HEK293 (cell line): ENCODE measurements at regions not wholly inside any gene's neighbourhood (a gene's known extent, or its start where the extent isn't known, plus 50 kb on each side); places are given as distances from the start of the nearest gene placed in this dataset.

Experiments used
- GLI2 ChIP-seq: fragments of 450-650 bp; formaldehyde crosslinking; IDR thresholded peaks from 2 replicates; pipeline ENCODE4; 2017; ENCODE audit warnings: missing biosample characterization, missing genetic modification characterization, low read depth, borderline replicate concordance
- KLF1 ChIP-seq: fragments of 450-650 bp; formaldehyde crosslinking; IDR thresholded peaks from 2 replicates; pipeline ENCODE4 v1.5.1; 2016; ENCODE audit warnings: missing biosample characterization, missing genetic modification characterization
- ZNF146 ChIP-seq: fragments of 450-650 bp; formaldehyde crosslinking; IDR thresholded peaks from 2 replicates; pipeline ENCODE4 v1.5.1; 2016; ENCODE audit warnings: missing biosample characterization, missing genetic modification characterization
- ZNF175 ChIP-seq: fragments of 450-650 bp; formaldehyde crosslinking; IDR thresholded peaks from 2 replicates; pipeline ENCODE4 v1.5.1; 2016; ENCODE audit warnings: missing biosample characterization, missing genetic modification characterization
- ZNF221 ChIP-seq: fragments of 450-650 bp; formaldehyde crosslinking; IDR thresholded peaks from 2 replicates; pipeline ENCODE4 v1.5.1; 2017; ENCODE audit warnings: missing biosample characterization, missing genetic modification characterization, borderline replicate concordance
- ZNF416 ChIP-seq: fragments of 450-650 bp; formaldehyde crosslinking; IDR thresholded peaks from 2 replicates; pipeline ENCODE4 v1.5.1; 2016; ENCODE audit warnings: missing biosample characterization, missing genetic modification characterization
- ZSCAN30 ChIP-seq: fragments of 450-650 bp; IDR thresholded peaks from 2 replicates; pipeline ENCODE4 v1.5.1; 2018; ENCODE audit warnings: missing biosample characterization, mild to moderate bottlenecking, missing genetic modification characterization, moderate library complexity
- TF ChIP-seq, protein P1 (sequence below): fragments of 450-650 bp; formaldehyde crosslinking; IDR thresholded peaks from 2 replicates; pipeline ENCODE4 v1.5.1; 2016; ENCODE audit warnings: missing biosample characterization, missing genetic modification characterization
- TF ChIP-seq, protein P2 (sequence below): fragments of 450-650 bp; formaldehyde crosslinking; IDR thresholded peaks from 2 replicates; pipeline ENCODE4 v1.5.1; 2017; ENCODE audit warnings: missing biosample characterization, mild to moderate bottlenecking, missing genetic modification characterization, moderate library complexity
- TF ChIP-seq, protein P3 (sequence below): fragments of 450-650 bp; formaldehyde crosslinking; IDR thresholded peaks from 2 replicates; pipeline ENCODE4 v1.5.1; 2016; ENCODE audit warnings: missing biosample characterization, missing genetic modification characterization
- TF ChIP-seq, protein P4 (sequence below): fragments of 450-650 bp; formaldehyde crosslinking; IDR thresholded peaks from 2 replicates; pipeline ENCODE4 v1.5.1; 2017; ENCODE audit warnings: missing biosample characterization, missing genetic modification characterization
- TF ChIP-seq, protein P5 (sequence below): fragments of 450-650 bp; formaldehyde crosslinking; IDR thresholded peaks from 2 replicates; pipeline ENCODE4 v1.5.1; 2016; ENCODE audit warnings: missing biosample characterization, missing genetic modification characterization

DNA sequence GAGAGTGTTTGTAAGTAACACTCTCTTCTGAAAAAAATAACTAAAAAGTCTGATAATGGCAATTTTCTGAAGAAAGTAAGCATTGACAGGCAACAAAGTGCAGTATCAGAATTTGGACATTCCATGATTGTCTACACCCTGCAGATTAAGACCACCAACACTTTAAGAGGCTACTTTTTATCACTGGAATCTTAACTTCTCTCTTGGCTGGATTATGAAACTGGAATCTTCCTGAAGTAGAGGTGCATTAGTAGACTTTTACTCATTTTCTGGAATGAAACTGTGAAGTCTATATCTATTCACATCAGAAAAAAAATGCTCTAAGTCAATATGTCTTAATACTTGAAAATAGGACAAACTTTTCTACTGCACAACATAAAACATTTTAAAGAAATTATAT lies 547.5 kb downstream of the COL12A1 start:
- TF ChIP-seq, protein P1, sequence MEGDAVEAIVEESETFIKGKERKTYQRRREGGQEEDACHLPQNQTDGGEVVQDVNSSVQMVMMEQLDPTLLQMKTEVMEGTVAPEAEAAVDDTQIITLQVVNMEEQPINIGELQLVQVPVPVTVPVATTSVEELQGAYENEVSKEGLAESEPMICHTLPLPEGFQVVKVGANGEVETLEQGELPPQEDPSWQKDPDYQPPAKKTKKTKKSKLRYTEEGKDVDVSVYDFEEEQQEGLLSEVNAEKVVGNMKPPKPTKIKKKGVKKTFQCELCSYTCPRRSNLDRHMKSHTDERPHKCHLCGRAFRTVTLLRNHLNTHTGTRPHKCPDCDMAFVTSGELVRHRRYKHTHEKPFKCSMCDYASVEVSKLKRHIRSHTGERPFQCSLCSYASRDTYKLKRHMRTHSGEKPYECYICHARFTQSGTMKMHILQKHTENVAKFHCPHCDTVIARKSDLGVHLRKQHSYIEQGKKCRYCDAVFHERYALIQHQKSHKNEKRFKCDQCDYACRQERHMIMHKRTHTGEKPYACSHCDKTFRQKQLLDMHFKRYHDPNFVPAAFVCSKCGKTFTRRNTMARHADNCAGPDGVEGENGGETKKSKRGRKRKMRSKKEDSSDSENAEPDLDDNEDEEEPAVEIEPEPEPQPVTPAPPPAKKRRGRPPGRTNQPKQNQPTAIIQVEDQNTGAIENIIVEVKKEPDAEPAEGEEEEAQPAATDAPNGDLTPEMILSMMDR (tag by site-specific recombination) = no peak
- TF ChIP-seq, protein P2, sequence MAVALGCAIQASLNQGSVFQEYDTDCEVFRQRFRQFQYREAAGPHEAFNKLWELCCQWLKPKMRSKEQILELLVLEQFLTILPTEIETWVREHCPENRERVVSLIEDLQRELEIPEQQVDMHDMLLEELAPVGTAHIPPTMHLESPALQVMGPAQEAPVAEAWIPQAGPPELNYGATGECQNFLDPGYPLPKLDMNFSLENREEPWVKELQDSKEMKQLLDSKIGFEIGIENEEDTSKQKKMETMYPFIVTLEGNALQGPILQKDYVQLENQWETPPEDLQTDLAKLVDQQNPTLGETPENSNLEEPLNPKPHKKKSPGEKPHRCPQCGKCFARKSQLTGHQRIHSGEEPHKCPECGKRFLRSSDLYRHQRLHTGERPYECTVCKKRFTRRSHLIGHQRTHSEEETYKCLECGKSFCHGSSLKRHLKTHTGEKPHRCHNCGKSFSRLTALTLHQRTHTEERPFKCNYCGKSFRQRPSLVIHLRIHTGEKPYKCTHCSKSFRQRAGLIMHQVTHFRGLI = no peak
- TF ChIP-seq, protein P3, sequence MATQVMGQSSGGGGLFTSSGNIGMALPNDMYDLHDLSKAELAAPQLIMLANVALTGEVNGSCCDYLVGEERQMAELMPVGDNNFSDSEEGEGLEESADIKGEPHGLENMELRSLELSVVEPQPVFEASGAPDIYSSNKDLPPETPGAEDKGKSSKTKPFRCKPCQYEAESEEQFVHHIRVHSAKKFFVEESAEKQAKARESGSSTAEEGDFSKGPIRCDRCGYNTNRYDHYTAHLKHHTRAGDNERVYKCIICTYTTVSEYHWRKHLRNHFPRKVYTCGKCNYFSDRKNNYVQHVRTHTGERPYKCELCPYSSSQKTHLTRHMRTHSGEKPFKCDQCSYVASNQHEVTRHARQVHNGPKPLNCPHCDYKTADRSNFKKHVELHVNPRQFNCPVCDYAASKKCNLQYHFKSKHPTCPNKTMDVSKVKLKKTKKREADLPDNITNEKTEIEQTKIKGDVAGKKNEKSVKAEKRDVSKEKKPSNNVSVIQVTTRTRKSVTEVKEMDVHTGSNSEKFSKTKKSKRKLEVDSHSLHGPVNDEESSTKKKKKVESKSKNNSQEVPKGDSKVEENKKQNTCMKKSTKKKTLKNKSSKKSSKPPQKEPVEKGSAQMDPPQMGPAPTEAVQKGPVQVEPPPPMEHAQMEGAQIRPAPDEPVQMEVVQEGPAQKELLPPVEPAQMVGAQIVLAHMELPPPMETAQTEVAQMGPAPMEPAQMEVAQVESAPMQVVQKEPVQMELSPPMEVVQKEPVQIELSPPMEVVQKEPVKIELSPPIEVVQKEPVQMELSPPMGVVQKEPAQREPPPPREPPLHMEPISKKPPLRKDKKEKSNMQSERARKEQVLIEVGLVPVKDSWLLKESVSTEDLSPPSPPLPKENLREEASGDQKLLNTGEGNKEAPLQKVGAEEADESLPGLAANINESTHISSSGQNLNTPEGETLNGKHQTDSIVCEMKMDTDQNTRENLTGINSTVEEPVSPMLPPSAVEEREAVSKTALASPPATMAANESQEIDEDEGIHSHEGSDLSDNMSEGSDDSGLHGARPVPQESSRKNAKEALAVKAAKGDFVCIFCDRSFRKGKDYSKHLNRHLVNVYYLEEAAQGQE = no peak
- TF ChIP-seq ZSCAN30 (tag by site-specific recombination) = no peak
- TF ChIP-seq KLF1 (tag by site-specific recombination) = no peak
- no peak for TF ChIP-seq ZNF221
- no peak for TF ChIP-seq ZNF416
- no peak for TF ChIP-seq GLI2
- no peak for TF ChIP-seq ZNF146 (tag by site-specific recombination)
- TF ChIP-seq, protein P4, sequence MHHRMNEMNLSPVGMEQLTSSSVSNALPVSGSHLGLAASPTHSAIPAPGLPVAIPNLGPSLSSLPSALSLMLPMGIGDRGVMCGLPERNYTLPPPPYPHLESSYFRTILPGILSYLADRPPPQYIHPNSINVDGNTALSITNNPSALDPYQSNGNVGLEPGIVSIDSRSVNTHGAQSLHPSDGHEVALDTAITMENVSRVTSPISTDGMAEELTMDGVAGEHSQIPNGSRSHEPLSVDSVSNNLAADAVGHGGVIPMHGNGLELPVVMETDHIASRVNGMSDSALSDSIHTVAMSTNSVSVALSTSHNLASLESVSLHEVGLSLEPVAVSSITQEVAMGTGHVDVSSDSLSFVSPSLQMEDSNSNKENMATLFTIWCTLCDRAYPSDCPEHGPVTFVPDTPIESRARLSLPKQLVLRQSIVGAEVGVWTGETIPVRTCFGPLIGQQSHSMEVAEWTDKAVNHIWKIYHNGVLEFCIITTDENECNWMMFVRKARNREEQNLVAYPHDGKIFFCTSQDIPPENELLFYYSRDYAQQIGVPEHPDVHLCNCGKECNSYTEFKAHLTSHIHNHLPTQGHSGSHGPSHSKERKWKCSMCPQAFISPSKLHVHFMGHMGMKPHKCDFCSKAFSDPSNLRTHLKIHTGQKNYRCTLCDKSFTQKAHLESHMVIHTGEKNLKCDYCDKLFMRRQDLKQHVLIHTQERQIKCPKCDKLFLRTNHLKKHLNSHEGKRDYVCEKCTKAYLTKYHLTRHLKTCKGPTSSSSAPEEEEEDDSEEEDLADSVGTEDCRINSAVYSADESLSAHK = no peak
- TF ChIP-seq ZNF175 (tag by site-specific recombination) = no peak
- TF ChIP-seq, protein P5, sequence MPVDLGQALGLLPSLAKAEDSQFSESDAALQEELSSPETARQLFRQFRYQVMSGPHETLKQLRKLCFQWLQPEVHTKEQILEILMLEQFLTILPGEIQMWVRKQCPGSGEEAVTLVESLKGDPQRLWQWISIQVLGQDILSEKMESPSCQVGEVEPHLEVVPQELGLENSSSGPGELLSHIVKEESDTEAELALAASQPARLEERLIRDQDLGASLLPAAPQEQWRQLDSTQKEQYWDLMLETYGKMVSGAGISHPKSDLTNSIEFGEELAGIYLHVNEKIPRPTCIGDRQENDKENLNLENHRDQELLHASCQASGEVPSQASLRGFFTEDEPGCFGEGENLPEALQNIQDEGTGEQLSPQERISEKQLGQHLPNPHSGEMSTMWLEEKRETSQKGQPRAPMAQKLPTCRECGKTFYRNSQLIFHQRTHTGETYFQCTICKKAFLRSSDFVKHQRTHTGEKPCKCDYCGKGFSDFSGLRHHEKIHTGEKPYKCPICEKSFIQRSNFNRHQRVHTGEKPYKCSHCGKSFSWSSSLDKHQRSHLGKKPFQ (tag by site-specific recombination) = no peak
